Ascending aorta (tissue), 2 donors: ENCODE measurements at regions not wholly inside any gene's neighbourhood (a gene's known extent, or its start where the extent isn't known, plus 50 kb on each side); places are given as distances from the start of the nearest gene placed in this dataset.

Experiments
- DNase-seq, 2 donors: peaks; one replicate each; pipeline ENCODE4 v3.0.0-alpha.2; 2019; ENCODE audit warnings: low spot score in 2 of 2
- H3K27ac ChIP-seq, 2 donors: fragments of 200-600 bp; sonication (generic); one replicate each; pipeline ENCODE4 v1.5.1; 2016 to 2017; ENCODE audit warnings: mild to moderate bottlenecking in 1 of 2
- H3K27me3 ChIP-seq: fragments of 200-600 bp; sonication (generic); one replicate; pipeline ENCODE4 v1.5.1; 2017
- H3K36me3 ChIP-seq, 2 donors: fragments of 200-600 bp; sonication (generic); one replicate each; pipeline ENCODE4 v1.5.1; 2016
- H3K4me1 ChIP-seq, 2 donors: fragments of 200-600 bp; sonication (generic); one replicate each; pipeline ENCODE4 v1.5.1; 2016 to 2017; ENCODE audit warnings: mild to moderate bottlenecking in 1 of 2
- H3K4me3 ChIP-seq, 2 donors: fragments of 200-600 bp; sonication (generic); one replicate each; pipeline ENCODE4 v1.5.1; 2016 to 2017; ENCODE audit warnings: mild to moderate bottlenecking in 1 of 2
- H3K9me3 ChIP-seq, 2 donors: fragments of 200-600 bp; sonication (generic); one replicate each; pipeline ENCODE4 v1.5.1; 2016
- CTCF ChIP-seq, 3 experiments: fragments of 200-600 bp in 2 of 3; fragments of 450-650 bp in 1 of 3; sonication (generic) in 2 of 3; IDR thresholded peaks; one replicate each; pipeline ENCODE4 v1.5.1; 2016 to 2019; ENCODE audit warnings: antibody characterized with exemption in 3 of 3, mild to moderate bottlenecking in 1 of 3, moderate library complexity in 1 of 3
- intact Hi-C: fragments of 100-400 bp; cut with DNase I; formaldehyde crosslinking; loops from one replicate; pipeline ENCODE4 v1.15.1; 2023

GRCh38 chr16:79797486-79797885, 196.9 kb upstream of the MAF start:
- no peak for DNase-seq
- H3K4me1 ChIP-seq = no peaks in the 10 kb centered on the region
- H3K4me3 ChIP-seq = no peak overlapping the region
- no peak overlapping the region for H3K27ac ChIP-seq
- no peaks in the 10 kb centered on the region for H3K36me3 ChIP-seq
- no peaks in the 10 kb centered on the region for H3K9me3 ChIP-seq
- no peaks in the 10 kb centered on the region for H3K27me3 ChIP-seq
- TF ChIP-seq CTCF (IDR thresholded peaks at IDR 0.05) = no peak
- intact Hi-C loops = no loop called here

- no peaks in the 10 kb centered on the region for H3K27me3 ChIP-seq
- H3K9me3 ChIP-seq = no peaks in the 10 kb centered on the region
- DNase-seq = no peak
- no peak for TF ChIP-seq CTCF (IDR thresholded peaks at IDR 0.05)
- H3K27ac ChIP-seq = no peak overlapping the region
- no peaks in the 10 kb centered on the region for H3K36me3 ChIP-seq
- no peak overlapping the region for H3K4me3 ChIP-seq
- intact Hi-C loops = no loop called here
- no peaks in the 10 kb centered on the region for H3K4me1 ChIP-seq
These were observed 195.0 kb upstream of the MAF start for GRCh38 chr16:79795556-79795955.

- DNase-seq = no peak
- H3K9me3 ChIP-seq = no peaks in the 10 kb centered on the region
- no peaks in the 10 kb centered on the region for H3K27me3 ChIP-seq
- no peaks in the 10 kb centered on the region for H3K36me3 ChIP-seq
- no peaks in the 10 kb centered on the region for H3K4me1 ChIP-seq
- no peak overlapping the region for H3K27ac ChIP-seq
- intact Hi-C loops = no loop called here
- no peak overlapping the region for H3K4me3 ChIP-seq
- TF ChIP-seq CTCF (IDR thresholded peaks at IDR 0.05) = no peak
These were observed 194.4 kb upstream of the MAF start for GRCh38 chr16:79794941-79795340.

- no peaks in the 10 kb centered on the region for H3K27me3 ChIP-seq
- H3K4me1 ChIP-seq = no peaks in the 10 kb centered on the region
- no peak overlapping the region for H3K27ac ChIP-seq
- H3K9me3 ChIP-seq = no peaks in the 10 kb centered on the region
- H3K36me3 ChIP-seq = no peaks in the 10 kb centered on the region
- intact Hi-C loops = no loop called here
- no peak for DNase-seq
- no peak for TF ChIP-seq CTCF (IDR thresholded peaks at IDR 0.05)
- no peak overlapping the region for H3K4me3 ChIP-seq
These were observed 192.3 kb upstream of the MAF start for GRCh38 chr16:79792664-79793351.

GRCh38 chr16:79792076-79792475, 191.5 kb upstream of the MAF start:
- DNase-seq = no peak

More at GRCh38 chr16:79792076-79792475, 191.5 kb upstream of the MAF start:
- intact Hi-C loops = no loop called here
- no peak for TF ChIP-seq CTCF (IDR thresholded peaks at IDR 0.05)
- H3K4me3 ChIP-seq = no peak overlapping the region
- H3K27me3 ChIP-seq = no peaks in the 10 kb centered on the region
- no peaks in the 10 kb centered on the region for H3K36me3 ChIP-seq
- no peaks in the 10 kb centered on the region for H3K4me1 ChIP-seq
- no peaks in the 10 kb centered on the region for H3K9me3 ChIP-seq
- no peak overlapping the region for H3K27ac ChIP-seq
